Ishikawa (cell line): ENCODE measurements at regions not wholly inside any gene's neighbourhood (a gene's known extent, or its start where the extent isn't known, plus 50 kb on each side); places are given as distances from the start of the nearest gene placed in this dataset.

ENCODE experiments used
- CEBPB ChIP-seq: IDR thresholded peaks from 2 replicates; pipeline ENCODE4 v1.6.1; 2012
- CREB1 ChIP-seq: IDR thresholded peaks from 2 replicates; pipeline ENCODE4 v1.6.1; 2012; ENCODE audit warnings: low read depth
- EGR1 ChIP-seq: IDR thresholded peaks from 2 replicates; pipeline ENCODE4 v1.6.1; 2012
- EP300 ChIP-seq: IDR thresholded peaks from 2 replicates; pipeline ENCODE4 v1.6.1; 2012; ENCODE audit warnings: borderline replicate concordance
- FOXM1 ChIP-seq: IDR thresholded peaks from 2 replicates; pipeline ENCODE4 v1.6.1; 2012; ENCODE audit warnings: low read depth, borderline replicate concordance
- MAX ChIP-seq: IDR thresholded peaks from 2 replicates; pipeline ENCODE4 v1.6.1; 2012
- NFIC ChIP-seq: IDR thresholded peaks from 2 replicates; pipeline ENCODE4 v1.6.1; 2012
- RAD21 ChIP-seq: IDR thresholded peaks from 2 replicates; pipeline ENCODE4 v1.6.1; 2012; ENCODE audit warnings: low read depth
- REST ChIP-seq: IDR thresholded peaks from 2 replicates; pipeline ENCODE4 v1.6.1; 2012; ENCODE audit warnings: low read depth, mild to moderate bottlenecking
- TAF1 ChIP-seq: IDR thresholded peaks from 2 replicates; pipeline ENCODE4 v1.6.1; 2012; ENCODE audit warnings: low read depth, mild to moderate bottlenecking
- TCF12 ChIP-seq: IDR thresholded peaks from 2 replicates; pipeline ENCODE4 v1.6.1; 2012; ENCODE audit warnings: low read depth
- TEAD4 ChIP-seq: IDR thresholded peaks from 2 replicates; pipeline ENCODE4 v1.6.1; 2012
- USF1 ChIP-seq: IDR thresholded peaks from 2 replicates; pipeline ENCODE4 v1.6.1; 2012
- YY1 ChIP-seq: IDR thresholded peaks from 2 replicates; pipeline ENCODE4 v1.6.1; 2012; ENCODE audit warnings: low read depth
- ZBTB7A ChIP-seq: IDR thresholded peaks from 2 replicates; pipeline ENCODE4 v1.6.1; 2012; ENCODE audit warnings: low read depth

GRCh38 chr10:130898381-130898780, 413.1 kb downstream of the TCERG1L start:
- no peak for TF ChIP-seq FOXM1
- TF ChIP-seq CEBPB = no peak
- TF ChIP-seq EP300 = no peak
- no peak for TF ChIP-seq TEAD4
- TF ChIP-seq YY1 = no peak
- no peak for TF ChIP-seq RAD21
- no peak for TF ChIP-seq TAF1
- TF ChIP-seq CREB1 = no peak

- TF ChIP-seq EP300 (no peak), NFIC (no peak)
Observed at GRCh38 chr10:130899856-130900255, 411.7 kb downstream of the TCERG1L start.

GRCh38 chr10:130900441-130901160, 410.9 kb downstream of the TCERG1L start:
- no peak for TF ChIP-seq YY1
- TF ChIP-seq TAF1 = no peak
- no peak for TF ChIP-seq TCF12
- TF ChIP-seq MAX = no peak
- TF ChIP-seq REST = no peak
- no peak for TF ChIP-seq NFIC
- no peak for TF ChIP-seq ZBTB7A
- no peak for TF ChIP-seq RAD21
- no peak for TF ChIP-seq CEBPB
- no peak for TF ChIP-seq USF1
- no peak for TF ChIP-seq CREB1
- TF ChIP-seq EGR1 = no peak
- no peak for TF ChIP-seq EP300
- no peak for TF ChIP-seq FOXM1

GRCh38 chr10:130901311-130902165, 410.0 kb downstream of the TCERG1L start:
- TF ChIP-seq EP300 (no peak), MAX (no peak), NFIC (no peak), YY1 (no peak)

- TF ChIP-seq CREB1 = no peak
- no peak for TF ChIP-seq EP300
- TF ChIP-seq NFIC = no peak
- no peak for TF ChIP-seq USF1
- no peak for TF ChIP-seq EGR1
- no peak for TF ChIP-seq TAF1
- no peak for TF ChIP-seq TEAD4
- no peak for TF ChIP-seq FOXM1
- no peak for TF ChIP-seq YY1
- TF ChIP-seq REST = no peak
- TF ChIP-seq CEBPB = no peak
- no peak for TF ChIP-seq MAX
- TF ChIP-seq TCF12 = no peak
- TF ChIP-seq ZBTB7A = no peak
Observed at GRCh38 chr10:130902471-130902870, 409.1 kb downstream of the TCERG1L start.

- no peak for TF ChIP-seq EP300
- no peak for TF ChIP-seq RAD21
- no peak for TF ChIP-seq TCF12
- TF ChIP-seq NFIC = no peak
- no peak for TF ChIP-seq REST
- TF ChIP-seq CEBPB = no peak
- TF ChIP-seq USF1 = no peak
- no peak for TF ChIP-seq EGR1
- no peak for TF ChIP-seq ZBTB7A
- TF ChIP-seq MAX = no peak
- no peak for TF ChIP-seq FOXM1
- no peak for TF ChIP-seq CREB1
- TF ChIP-seq YY1 = no peak
- TF ChIP-seq TAF1 = no peak
- TF ChIP-seq TEAD4 = no peak
Observed at GRCh38 chr10:130902929-130903328, 408.6 kb downstream of the TCERG1L start.
